Fibroblast of lung (primary cell): ENCODE measurements at regions not wholly inside any gene's neighbourhood (a gene's known extent, or its start where the extent isn't known, plus 50 kb on each side); places are given as distances from the start of the nearest gene placed in this dataset.

Experiments
- EZH2 ChIP-seq: IDR thresholded peaks from 2 replicates; pipeline ENCODE4 v1.5.1; 2012; ENCODE audit warnings: low read length, control low read depth, mild to moderate bottlenecking; ENCODE audit errors: missing control alignments
- TF ChIP-seq, protein P1 (sequence below), 2 donors: IDR thresholded peaks in 1 of 2; conservative IDR thresholded peaks in 1 of 2; 1 replicate in 1 of 2; 2 replicates in 1 of 2; pipeline ENCODE4 v1.5.1; 2011 to 2012; ENCODE audit warnings: low read length in 2 of 2, control low read depth in 1 of 2, inconsistent platforms in 1 of 2, low read depth in 1 of 2, mild to moderate bottlenecking in 1 of 2

DNA sequence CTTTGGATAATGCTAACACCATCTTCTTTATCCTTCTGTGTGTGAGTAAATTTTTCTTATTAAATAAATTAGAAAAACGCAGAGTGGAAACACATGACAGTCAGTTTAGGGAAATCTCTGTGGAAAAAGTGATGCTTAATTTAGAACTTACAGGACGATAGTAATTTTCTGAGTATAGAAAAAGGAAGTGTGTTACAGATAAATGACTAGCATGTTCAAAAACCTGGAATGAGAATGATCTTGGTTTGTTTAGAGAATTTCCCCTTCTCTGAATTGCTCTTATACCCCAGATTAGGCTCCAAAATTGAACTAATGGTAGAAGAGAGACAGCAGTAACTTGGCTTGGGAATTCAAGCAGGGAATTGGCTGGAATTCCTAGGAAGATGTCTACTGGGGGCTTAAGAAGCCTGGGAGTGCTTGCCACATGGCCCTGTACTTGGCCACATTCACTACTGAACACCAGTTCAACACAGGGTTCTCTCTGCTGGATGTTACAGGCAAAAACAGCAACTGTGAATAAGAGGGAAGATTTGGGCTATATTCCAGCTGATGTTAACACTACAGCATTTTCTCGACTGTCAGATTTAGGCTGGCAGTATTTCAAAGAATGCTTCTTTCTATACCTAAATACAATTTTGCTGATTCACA, 1004.2 kb downstream of the TTLL7 start:
- TF ChIP-seq, protein P1, sequence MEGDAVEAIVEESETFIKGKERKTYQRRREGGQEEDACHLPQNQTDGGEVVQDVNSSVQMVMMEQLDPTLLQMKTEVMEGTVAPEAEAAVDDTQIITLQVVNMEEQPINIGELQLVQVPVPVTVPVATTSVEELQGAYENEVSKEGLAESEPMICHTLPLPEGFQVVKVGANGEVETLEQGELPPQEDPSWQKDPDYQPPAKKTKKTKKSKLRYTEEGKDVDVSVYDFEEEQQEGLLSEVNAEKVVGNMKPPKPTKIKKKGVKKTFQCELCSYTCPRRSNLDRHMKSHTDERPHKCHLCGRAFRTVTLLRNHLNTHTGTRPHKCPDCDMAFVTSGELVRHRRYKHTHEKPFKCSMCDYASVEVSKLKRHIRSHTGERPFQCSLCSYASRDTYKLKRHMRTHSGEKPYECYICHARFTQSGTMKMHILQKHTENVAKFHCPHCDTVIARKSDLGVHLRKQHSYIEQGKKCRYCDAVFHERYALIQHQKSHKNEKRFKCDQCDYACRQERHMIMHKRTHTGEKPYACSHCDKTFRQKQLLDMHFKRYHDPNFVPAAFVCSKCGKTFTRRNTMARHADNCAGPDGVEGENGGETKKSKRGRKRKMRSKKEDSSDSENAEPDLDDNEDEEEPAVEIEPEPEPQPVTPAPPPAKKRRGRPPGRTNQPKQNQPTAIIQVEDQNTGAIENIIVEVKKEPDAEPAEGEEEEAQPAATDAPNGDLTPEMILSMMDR (conservative IDR thresholded peaks at IDR 0.05 in 1 of 2, IDR thresholded peaks at IDR 0.05 in 1 of 2; ENCODE audit: low read depth in 1 of 2, low read length in 2 of 2), result no peak
- no peak for TF ChIP-seq EZH2
